MM.1S (cell line): ENCODE measurements at regions not wholly inside any gene's neighbourhood (a gene's known extent, or its start where the extent isn't known, plus 50 kb on each side); places are given as distances from the start of the nearest gene placed in this dataset.

Experiments used
- DNase-seq: peaks from one replicate; pipeline ENCODE4 v3.0.0-alpha.2; 2015
- H2AFZ ChIP-seq: fragments of 300-600 bp; sonication (generic); 2 replicates; pipeline ENCODE4 v1.6.0; 2016; ENCODE audit warnings: antibody characterized with exemption, low read length
- H3F3A ChIP-seq: fragments of 300-600 bp; sonication (generic); 2 replicates; pipeline ENCODE4 v1.6.1; 2016; ENCODE audit warnings: mild to moderate bottlenecking, antibody characterized with exemption, low read length, moderate library complexity, mixed read lengths; ENCODE audit not compliant: insufficient read depth
- H3K27ac ChIP-seq: fragments of 300-600 bp; sonication (generic); 2 replicates; pipeline ENCODE4 v1.5.1; 2016; ENCODE audit warnings: mild to moderate bottlenecking, low read length
- H3K27me3 ChIP-seq: fragments of 300-600 bp; sonication (generic); replicated peaks from 2 replicates; pipeline ENCODE4 v1.6.0; 2016; ENCODE audit warnings: low read length; ENCODE audit not compliant: insufficient read depth
- H3K36me3 ChIP-seq: fragments of 300-600 bp; sonication (generic); replicated peaks from 2 replicates; pipeline ENCODE4 v1.6.1; 2016; ENCODE audit warnings: mild to moderate bottlenecking, low read length, mixed read lengths; ENCODE audit not compliant: insufficient read depth
- H3K4me1 ChIP-seq: fragments of 300-600 bp; sonication (generic); 2 replicates; pipeline ENCODE4 v1.6.1; 2016; ENCODE audit warnings: low read length, mixed read lengths
- H3K4me2 ChIP-seq: fragments of 300-600 bp; sonication (generic); 2 replicates; pipeline ENCODE4 v1.6.0; 2016; ENCODE audit warnings: low read depth, low read length
- H3K4me3 ChIP-seq: fragments of 300-600 bp; sonication (generic); 2 replicates; pipeline ENCODE4 v1.5.1; 2016; ENCODE audit warnings: low read length, mixed read lengths
- H3K79me2 ChIP-seq: fragments of 300-600 bp; sonication (generic); 2 replicates; pipeline ENCODE4 v1.6.1; 2016; ENCODE audit warnings: mixed run types, low read length, mixed read lengths
- H3K9ac ChIP-seq: fragments of 300-600 bp; sonication (generic); 2 replicates; pipeline ENCODE4 v1.6.1; 2016; ENCODE audit warnings: low read length, mixed read lengths
- H3K9me2 ChIP-seq: fragments of 300-600 bp; sonication (generic); replicated peaks from 2 replicates; pipeline ENCODE4 v1.6.1; 2016; ENCODE audit warnings: mild to moderate bottlenecking, low read length, mixed read lengths; ENCODE audit not compliant: insufficient read depth
- H3K9me3 ChIP-seq: fragments of 300-600 bp; sonication (generic); replicated peaks from 2 replicates; pipeline ENCODE4 v1.6.1; 2016; ENCODE audit warnings: mild to moderate bottlenecking, low read length, mixed read lengths; ENCODE audit not compliant: insufficient read depth
- H4K20me1 ChIP-seq: fragments of 300-600 bp; sonication (generic); 2 replicates; pipeline ENCODE4 v1.6.1; 2016; ENCODE audit warnings: mild to moderate bottlenecking, low read length, moderate library complexity, mixed read lengths; ENCODE audit not compliant: insufficient read depth
- CTCF ChIP-seq: fragments of 300-600 bp; sonication (generic); IDR thresholded peaks from 2 replicates; pipeline ENCODE4 v1.5.1; 2016; ENCODE audit warnings: antibody characterized with exemption, low read length, mixed read lengths
- EZH2 ChIP-seq: fragments of 300-600 bp; sonication (generic); optimal IDR thresholded peaks from 2 replicates; pipeline ENCODE3; 2017; ENCODE audit warnings: low read depth, mild to moderate bottlenecking, antibody characterized with exemption, low read length, mixed read lengths
- EZH2phosphoT487 ChIP-seq: fragments of 300-600 bp; sonication (generic); IDR thresholded peaks from 2 replicates; pipeline ENCODE4 v1.6.1; 2018; ENCODE audit warnings: antibody characterized with exemption, low read length

- Histone ChIP-seq H3K79me2 (no peaks in the 10 kb centered on the region), H3K4me3 (no peak overlapping the region), H3F3A (no peaks in the 10 kb centered on the region), H3K4me2 (no peak overlapping the region), H3K9ac (no peak overlapping the region), H3K36me3 (no peaks in the 10 kb centered on the region), H3K9me2 (no peaks in the 10 kb centered on the region), H4K20me1 (no peaks in the 10 kb centered on the region), H2AFZ (no peak overlapping the region), H3K4me1 (no peaks in the 10 kb centered on the region), H3K27ac (no peak overlapping the region), H3K27me3 (no peaks in the 10 kb centered on the region), H3K9me3 (no peaks in the 10 kb centered on the region)
- TF ChIP-seq EZH2phosphoT487: no peak
- TF ChIP-seq CTCF: no peak
- no peak for TF ChIP-seq EZH2
- DNase-seq: no peak
These were observed 236.8 kb downstream of the DLL1 start for GRCh38 chr6:170053966-170054661.

GRCh38 chr6:170052991-170053821 is 237.7 kb downstream of the DLL1 start:
- H3K9me3 ChIP-seq: no peaks in the 10 kb centered on the region
- TF ChIP-seq EZH2phosphoT487 (no peak), EZH2 (no peak), CTCF (no peak)
- H3K4me3 ChIP-seq: no peak overlapping the region
- H3K4me1 ChIP-seq: no peaks in the 10 kb centered on the region
- H3K9ac ChIP-seq: no peak overlapping the region
- no peaks in the 10 kb centered on the region for H3K36me3 ChIP-seq
- no peaks in the 10 kb centered on the region for H3K79me2 ChIP-seq
- no peaks in the 10 kb centered on the region for H3F3A ChIP-seq
- no peak overlapping the region for H2AFZ ChIP-seq
- H3K27ac ChIP-seq: no peak overlapping the region
- no peaks in the 10 kb centered on the region for H3K9me2 ChIP-seq
- no peaks in the 10 kb centered on the region for H4K20me1 ChIP-seq
- H3K4me2 ChIP-seq: no peak overlapping the region
- DNase-seq: no peak
- H3K27me3 ChIP-seq: no peaks in the 10 kb centered on the region

DNA sequence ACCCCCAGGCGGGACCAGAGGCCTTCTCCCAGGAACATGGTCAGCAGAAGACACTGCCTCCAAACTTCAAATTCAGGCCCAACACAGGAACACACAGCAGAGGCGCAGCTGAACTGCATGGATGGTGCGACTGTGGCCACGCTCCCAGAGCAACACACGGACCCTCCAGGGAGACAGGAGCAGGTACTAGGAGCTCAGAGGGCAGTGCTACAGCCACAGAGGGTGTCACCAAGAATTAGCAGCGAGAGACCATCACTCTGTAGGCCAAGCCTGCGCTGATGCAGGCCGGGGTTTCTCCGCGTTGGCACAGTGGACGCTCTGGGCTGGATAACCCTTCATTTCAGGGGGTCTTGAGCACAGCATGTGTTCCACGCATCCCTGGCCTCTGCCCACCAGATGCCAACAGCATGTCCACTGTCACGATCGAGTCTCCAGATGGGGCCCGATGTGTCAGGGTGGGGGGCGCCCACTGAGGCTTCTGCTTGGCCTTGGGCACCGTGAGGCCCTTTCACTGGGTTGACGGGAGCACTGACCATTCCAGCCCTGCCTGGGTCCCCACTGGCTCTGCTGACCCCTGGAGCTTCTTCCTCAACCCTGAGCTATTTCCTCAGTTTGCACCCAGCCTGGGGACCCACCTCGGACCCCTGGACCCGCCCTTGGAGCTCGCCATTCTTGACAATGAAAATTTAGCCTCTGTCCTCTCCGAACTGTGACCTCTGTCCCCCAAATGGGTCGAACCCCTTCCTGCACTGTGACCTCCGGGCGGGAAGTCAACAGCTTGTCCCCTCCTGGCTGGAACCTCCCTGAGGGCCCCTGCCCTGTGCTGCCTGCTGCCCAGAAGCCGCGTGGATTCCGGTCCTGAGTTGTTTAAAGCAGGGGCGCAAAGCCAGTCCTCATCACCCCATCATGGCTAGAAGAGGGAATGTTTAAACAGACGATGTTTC is 239.4 kb downstream of the DLL1 start:
- no peak overlapping the region for H3K4me2 ChIP-seq
- H3K27me3 ChIP-seq: 0 out of 2 replicates have a peak, but pooled peaks cover 3% of the 10 kb centered on the region
- H3K4me1 ChIP-seq: no peaks in the 10 kb centered on the region

More for the DNA sequence above, 239.4 kb downstream of the DLL1 start:
- H4K20me1 ChIP-seq: no peaks in the 10 kb centered on the region
- no peaks in the 10 kb centered on the region for H3K36me3 ChIP-seq
- H3K9me2 ChIP-seq: no peaks in the 10 kb centered on the region
- no peaks in the 10 kb centered on the region for H3F3A ChIP-seq
- no peak overlapping the region for H3K27ac ChIP-seq
- no peak overlapping the region for H2AFZ ChIP-seq
- no peak overlapping the region for H3K9ac ChIP-seq
- no peaks in the 10 kb centered on the region for H3K9me3 ChIP-seq
- DNase-seq: no peak
- no peaks in the 10 kb centered on the region for H3K79me2 ChIP-seq
- TF ChIP-seq CTCF (no peak), EZH2phosphoT487 (no peak), EZH2 (no peak)
- H3K4me3 ChIP-seq: no peak overlapping the region
